HT1080 (cell line): ENCODE measurements at regions not wholly inside any gene's neighbourhood (a gene's known extent, or its start where the extent isn't known, plus 50 kb on each side); places are given as distances from the start of the nearest gene placed in this dataset.

Experiments used
- DNase-seq: peaks from one replicate; pipeline ENCODE4 v3.0.0-alpha.2; 2015; ENCODE audit warnings: low read depth

DNA sequence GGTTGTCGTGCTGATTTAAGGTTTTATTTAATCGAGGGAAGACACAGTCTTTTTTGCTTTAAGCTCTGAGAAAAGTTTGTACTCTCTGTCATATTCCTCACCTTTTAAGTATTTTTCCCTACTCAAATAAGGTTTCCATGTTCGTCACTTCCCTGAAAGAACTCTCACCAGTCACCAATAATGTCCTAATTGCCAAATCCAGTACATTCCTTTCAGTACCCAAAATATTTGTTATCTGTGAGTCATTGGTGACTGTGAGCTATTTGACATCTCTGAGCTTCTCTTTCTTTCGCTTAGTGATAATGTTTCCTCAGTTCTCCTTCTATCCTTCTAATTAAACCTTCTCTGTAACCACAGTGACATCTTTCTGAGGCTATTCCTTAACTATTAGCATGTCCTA is 874.2 kb upstream of the ADGRL2 start:
- peak; percentile 3 for DNase-seq

DNA sequence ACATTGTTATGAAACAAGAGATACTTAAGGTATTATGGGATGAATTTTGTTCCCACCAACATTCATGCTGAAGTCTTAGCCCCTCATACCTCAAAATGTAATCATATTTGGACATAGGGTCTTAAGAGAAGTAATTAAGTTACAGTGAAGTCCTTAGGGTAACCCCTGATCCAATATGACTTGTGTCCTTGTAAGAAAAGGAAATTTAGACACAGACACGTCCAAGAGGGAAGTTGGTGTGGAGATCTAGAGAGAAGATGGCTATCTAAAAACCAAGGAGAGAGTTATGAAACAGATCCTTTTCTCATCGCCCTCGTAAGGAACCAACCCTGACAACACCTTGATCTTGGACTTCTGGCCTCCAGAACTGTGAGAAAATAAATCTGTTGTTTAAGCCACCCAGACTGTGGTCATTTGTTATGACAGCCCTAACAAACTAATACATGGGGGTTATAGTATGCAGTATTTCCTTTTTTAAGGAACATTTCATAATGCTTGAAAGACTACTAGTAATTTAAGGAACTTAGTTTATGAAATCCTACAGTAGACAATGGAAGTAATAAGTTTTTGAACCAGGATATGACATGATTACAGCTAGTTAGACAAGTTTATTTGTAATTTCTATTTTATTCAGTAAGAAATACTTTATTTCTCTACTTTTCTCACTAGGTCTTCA is 875.5 kb upstream of the ADGRL2 start:
- DNase-seq = no peak

GRCh38 chr1:80924290-80924689 is 876.4 kb upstream of the ADGRL2 start:
- DNase-seq = no peak

GRCh38 chr1:80922906-80923305 is 877.8 kb upstream of the ADGRL2 start:
- no peak for DNase-seq

DNA sequence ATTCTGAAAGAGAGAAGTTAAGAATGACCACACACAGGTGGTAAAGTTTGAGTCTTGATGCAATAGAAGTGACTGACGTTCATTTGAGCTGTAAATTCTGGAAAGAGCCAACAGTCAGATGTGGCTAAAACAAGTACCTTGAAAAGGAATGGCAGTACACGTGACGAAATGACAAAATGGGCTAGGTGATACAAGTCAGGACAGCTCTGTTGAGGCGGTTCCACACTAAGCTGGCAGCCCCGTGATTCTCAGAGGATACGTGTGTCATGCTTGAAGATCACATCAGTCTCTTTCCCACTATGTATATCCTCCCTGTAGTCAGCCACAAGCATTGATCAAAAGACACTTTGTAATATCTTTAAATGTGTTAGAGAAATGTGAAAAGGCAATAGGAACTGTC is 881.3 kb upstream of the ADGRL2 start:
- DNase-seq = no peak

- DNase-seq = no peak
These were observed 882.4 kb upstream of the ADGRL2 start for GRCh38 chr1:80918380-80918779.

GRCh38 chr1:80917826-80918225 is 882.9 kb upstream of the ADGRL2 start:
- no peak for DNase-seq

DNA sequence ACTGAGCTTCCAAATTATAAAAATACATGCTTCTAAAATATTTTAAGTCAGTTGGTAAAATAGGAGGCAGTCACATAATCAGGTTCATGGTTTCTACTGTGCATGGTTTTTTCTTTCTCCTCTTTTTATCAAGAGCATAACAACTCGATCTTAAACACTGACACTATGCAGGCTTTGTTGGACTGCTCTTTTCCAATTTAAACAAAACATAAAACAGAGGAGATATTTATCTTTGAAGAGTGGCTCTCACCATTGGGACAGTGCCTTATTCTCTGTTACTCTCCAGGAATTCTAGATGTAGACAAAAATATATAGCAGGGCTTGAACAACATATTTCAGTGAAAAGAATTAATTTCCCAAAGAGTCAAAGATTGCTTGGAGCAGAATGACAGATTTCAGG is 883.5 kb upstream of the ADGRL2 start:
- DNase-seq = no peak

DNA sequence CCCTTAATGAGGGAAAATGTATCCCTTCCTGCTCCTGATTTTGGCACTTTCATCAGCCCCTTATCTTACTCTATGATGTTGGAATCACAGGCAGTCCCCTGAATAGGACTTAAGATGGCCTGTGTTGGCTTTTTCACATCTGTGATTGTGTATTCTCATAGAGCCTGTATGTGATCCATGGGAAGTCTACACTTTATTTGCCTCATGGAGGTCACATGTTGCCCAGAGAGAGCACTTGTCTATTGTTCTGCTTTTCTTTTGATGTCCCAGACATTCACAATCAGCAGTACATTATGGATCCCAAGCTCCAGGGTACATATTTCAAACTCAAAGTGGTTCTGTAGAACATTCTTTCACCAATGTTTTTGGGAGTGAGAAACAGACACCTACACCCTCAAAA is 885.2 kb upstream of the ADGRL2 start:
- no peak for DNase-seq

DNA sequence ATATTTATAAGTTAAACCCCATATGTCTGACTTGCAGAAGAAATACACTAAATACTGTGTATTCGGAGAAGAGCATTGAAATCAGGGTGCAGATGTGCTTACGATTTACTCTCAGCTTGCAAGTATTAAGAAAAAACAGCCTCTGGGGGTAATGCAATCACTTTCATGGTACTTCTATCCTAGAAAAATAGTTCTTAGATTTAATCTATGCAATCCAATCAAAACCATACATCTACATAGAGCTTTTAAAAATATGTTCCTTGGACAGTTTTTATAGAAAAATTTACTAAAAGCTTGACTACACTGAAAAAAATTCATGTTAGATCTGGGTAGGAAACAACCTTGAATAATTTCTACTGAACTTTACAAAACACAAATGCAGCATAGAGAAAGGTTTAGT is 890.3 kb upstream of the ADGRL2 start:
- no peak for DNase-seq

- DNase-seq = no peak
These were observed 891.5 kb upstream of the ADGRL2 start for GRCh38 chr1:80909172-80909784.

GRCh38 chr1:80896781-80897356 is 903.9 kb upstream of the ADGRL2 start:
- no peak for DNase-seq

DNA sequence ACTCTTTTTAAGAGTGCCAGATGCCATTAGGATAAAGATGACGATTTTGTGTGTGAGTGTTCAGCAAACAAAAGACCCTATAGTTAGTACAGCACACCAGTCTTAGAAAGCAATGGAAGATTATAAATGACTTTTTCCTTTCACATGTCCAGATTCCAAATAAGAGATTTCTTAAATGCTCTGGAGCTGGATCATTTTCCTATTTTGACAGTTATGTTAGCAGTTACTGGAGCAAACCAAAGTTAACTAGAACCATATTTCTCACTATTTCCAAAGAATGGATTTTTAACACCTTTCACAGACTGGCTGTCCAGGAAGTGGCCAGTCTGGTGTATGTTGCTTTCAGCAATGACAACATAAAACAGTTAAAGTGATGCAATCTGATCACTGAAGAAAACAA is 905.8 kb upstream of the ADGRL2 start:
- no peak for DNase-seq

GRCh38 chr1:80893115-80893514 is 907.6 kb upstream of the ADGRL2 start:
- DNase-seq = no peak

GRCh38 chr1:80892539-80892938 is 908.2 kb upstream of the ADGRL2 start:
- no peak for DNase-seq

- DNase-seq = no peak
These were observed 908.9 kb upstream of the ADGRL2 start for GRCh38 chr1:80891871-80892270.

DNA sequence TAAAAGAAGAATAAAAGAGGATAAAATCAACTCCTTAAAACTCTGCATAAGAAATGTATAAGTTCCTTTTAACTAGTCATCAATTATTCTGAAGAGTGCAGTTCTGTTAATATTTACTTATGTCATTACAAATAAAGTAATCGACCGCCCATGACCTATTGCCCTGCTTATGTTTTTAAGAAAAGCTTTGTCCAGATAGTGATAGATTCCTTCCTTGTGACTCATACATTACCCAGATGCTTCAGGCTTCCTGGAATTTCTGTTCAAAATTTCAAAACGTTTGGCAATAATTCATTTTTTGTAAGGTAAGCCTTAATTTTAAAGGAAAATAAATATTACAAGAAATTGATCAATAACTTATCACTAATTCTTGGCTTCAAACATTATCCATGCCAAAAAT is 918.2 kb upstream of the ADGRL2 start:
- DNase-seq = peak; percentile 36

DNA sequence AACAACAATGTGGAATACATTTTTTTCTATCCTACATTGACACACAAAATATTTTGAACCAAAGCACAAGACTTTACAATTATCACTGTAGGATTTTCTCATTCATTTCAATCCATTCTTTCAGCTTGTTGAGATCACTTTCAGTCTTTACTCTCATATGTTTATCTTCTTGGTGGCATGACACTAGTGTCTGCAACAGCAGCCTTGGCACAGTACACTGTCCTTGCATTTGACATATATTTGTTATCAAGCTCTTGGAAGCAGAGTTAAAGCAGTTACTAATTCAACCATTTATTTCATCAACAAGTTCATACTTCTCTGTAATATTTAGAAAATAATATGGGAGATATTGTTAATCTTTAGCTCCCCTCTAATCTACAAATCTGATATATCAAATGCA is 922.4 kb upstream of the ADGRL2 start:
- no peak for DNase-seq

- no peak for DNase-seq
These were observed 924.7 kb upstream of the ADGRL2 start for GRCh38 chr1:80876035-80876434.

- DNase-seq = no peak
These were observed 931.4 kb upstream of the ADGRL2 start for GRCh38 chr1:80869299-80869698.

DNA sequence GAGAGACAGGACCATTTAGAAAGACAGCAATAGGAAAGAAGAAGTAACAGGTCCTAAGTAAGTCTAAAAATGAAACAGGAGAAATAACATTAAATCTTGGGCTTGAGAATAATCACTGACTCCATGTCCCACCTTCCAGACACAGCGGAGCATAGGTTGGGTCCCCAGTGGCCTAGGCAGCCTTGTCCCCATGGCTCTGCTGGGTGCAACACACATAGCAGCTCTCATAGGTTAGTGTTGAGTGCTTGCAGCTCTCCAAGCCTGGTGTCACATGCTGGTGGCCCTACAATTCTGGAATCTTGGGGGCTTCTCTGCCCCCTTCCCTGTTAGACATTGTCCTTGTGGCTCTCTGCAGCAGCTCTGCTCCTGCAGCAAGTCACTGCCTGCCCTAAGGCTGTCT is 952.8 kb upstream of the ADGRL2 start:
- no peak for DNase-seq

DNA sequence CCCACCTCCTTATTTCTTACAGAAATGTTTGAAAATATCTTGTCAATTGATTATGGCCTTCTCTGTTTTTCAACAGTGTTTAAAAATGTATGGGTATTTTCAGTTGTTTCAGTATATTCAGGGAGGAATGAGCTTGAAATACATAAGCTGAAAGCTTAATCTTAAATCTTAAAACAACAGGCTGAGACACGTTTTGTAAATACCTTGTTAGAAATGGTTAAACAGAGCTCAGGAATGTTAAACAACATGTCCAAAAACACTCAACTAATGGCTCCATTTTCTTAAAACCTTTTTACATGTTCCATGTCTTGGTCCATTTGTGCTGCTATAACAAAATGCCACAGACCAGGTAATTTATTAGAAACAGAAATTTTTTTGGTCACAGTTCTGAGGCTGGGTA is 953.8 kb upstream of the ADGRL2 start:
- no peak for DNase-seq

DNA sequence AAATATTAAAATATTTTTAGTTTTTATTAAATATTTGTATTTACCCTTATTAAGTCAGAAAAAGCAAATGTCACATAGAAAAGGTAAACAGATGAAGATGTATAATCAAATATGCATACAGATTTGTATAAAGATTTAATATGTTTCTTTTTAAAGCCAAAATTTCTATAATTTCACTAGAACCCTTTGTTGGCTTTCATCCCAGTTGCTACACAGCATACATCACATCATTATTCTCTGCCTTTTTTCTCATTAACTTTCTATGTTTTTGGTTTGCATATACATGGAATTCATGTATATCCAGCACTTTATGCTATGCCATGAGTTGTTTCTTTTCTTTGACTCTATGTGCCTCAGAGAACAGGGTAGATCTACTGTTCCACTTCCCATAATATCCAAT is 957.9 kb upstream of the ADGRL2 start:
- DNase-seq = no peak
